Tibial artery (tissue), 4 donors: ENCODE measurements at regions not wholly inside any gene's neighbourhood (a gene's known extent, or its start where the extent isn't known, plus 50 kb on each side); places are given as distances from the start of the nearest gene placed in this dataset.

ENCODE experiments used
- DNase-seq, 2 donors: peaks; one replicate each; pipeline ENCODE4 v3.0.0-alpha.2; 2019
- H3K27ac ChIP-seq, 2 donors: fragments of 200-600 bp; sonication (generic) in 1 of 2; 1 replicate in 1 of 2; 2 replicates in 1 of 2; pipeline ENCODE4 v1.5.1; 2018 to 2019; ENCODE audit warnings: mild to moderate bottlenecking in 1 of 2
- H3K27me3 ChIP-seq, 2 donors: fragments of 200-600 bp; sonication (generic) in 1 of 2; one replicate each; pipeline versions ENCODE4 v1.5.1 to v1.6.0; 2016 to 2019
- H3K36me3 ChIP-seq, 3 donors: fragments of 200-600 bp; sonication (generic) in 2 of 3; one replicate each; pipeline ENCODE4 v1.5.1; 2016 to 2019; ENCODE audit warnings: mild to moderate bottlenecking in 2 of 3
- H3K4me1 ChIP-seq, 4 donors: fragments of 200-600 bp; sonication (generic) in 2 of 4; 1 replicate in 3 of 4; 2 replicates in 1 of 4; pipeline ENCODE4 v1.5.1; 2016 to 2019
- H3K4me3 ChIP-seq, 2 donors: fragments of 200-600 bp; sonication (generic) in 1 of 2; 1 replicate in 1 of 2; 2 replicates in 1 of 2; pipeline ENCODE4 v1.5.1; 2018 to 2019; ENCODE audit warnings: mild to moderate bottlenecking in 2 of 2
- H3K9me3 ChIP-seq, 3 donors: fragments of 200-600 bp; sonication (generic) in 1 of 3; one replicate each; pipeline ENCODE4 v1.5.1; 2016 to 2019
- CTCF ChIP-seq, 2 experiments: fragments of 200-600 bp in 1 of 2; fragments of 450-650 bp in 1 of 2; IDR thresholded peaks; one replicate each; pipeline ENCODE4 v1.5.1; 2017 to 2019; ENCODE audit warnings: antibody characterized with exemption in 2 of 2, mild to moderate bottlenecking in 1 of 2, moderate library complexity in 1 of 2
- intact Hi-C: fragments of 100-400 bp; cut with DNase I; formaldehyde crosslinking; loops from one replicate; pipeline ENCODE4 v1.15.0; 2023; ENCODE audit warnings: low total_unique reads

- Histone ChIP-seq H3K4me3 (no peak overlapping the region), H3K27ac (no peak overlapping the region), H3K27me3 (no peaks in the 10 kb centered on the region), H3K36me3 (no peaks in the 10 kb centered on the region), H3K4me1 (no peaks in the 10 kb centered on the region), H3K9me3 (no peaks in the 10 kb centered on the region)
- no peak for DNase-seq
- intact Hi-C loops, result no loop called here
- no peak for TF ChIP-seq CTCF (IDR thresholded peaks at IDR 0.05)
Observed at GRCh38 chr3:1848935-1849334, 249.7 kb upstream of the CNTN4 start.

GRCh38 chr3:1852950-1853349, 245.7 kb upstream of the CNTN4 start:
- no peaks in the 10 kb centered on the region for H3K36me3 ChIP-seq
- H3K4me1 ChIP-seq, result no peaks in the 10 kb centered on the region
- no peak overlapping the region for H3K4me3 ChIP-seq
- no peaks in the 10 kb centered on the region for H3K27me3 ChIP-seq
- DNase-seq, result no peak
- no peaks in the 10 kb centered on the region for H3K9me3 ChIP-seq
- intact Hi-C loops, result no loop called here
- no peak for TF ChIP-seq CTCF (IDR thresholded peaks at IDR 0.05)
- no peak overlapping the region for H3K27ac ChIP-seq

GRCh38 chr3:1855841-1856240, 242.8 kb upstream of the CNTN4 start:
- intact Hi-C loops, result no loop called here
- TF ChIP-seq CTCF (IDR thresholded peaks at IDR 0.05), result no peak
- H3K36me3 ChIP-seq, result no peaks in the 10 kb centered on the region
- no peak overlapping the region for H3K27ac ChIP-seq
- H3K4me1 ChIP-seq, result no peaks in the 10 kb centered on the region
- H3K9me3 ChIP-seq, result no peaks in the 10 kb centered on the region
- DNase-seq, result no peak
- no peaks in the 10 kb centered on the region for H3K27me3 ChIP-seq
- H3K4me3 ChIP-seq, result no peak overlapping the region

- Histone ChIP-seq H3K27me3 (no peaks in the 10 kb centered on the region), H3K9me3 (no peaks in the 10 kb centered on the region), H3K36me3 (no peaks in the 10 kb centered on the region), H3K27ac (no peak overlapping the region), H3K4me3 (no peak overlapping the region), H3K4me1 (no peaks in the 10 kb centered on the region)
- no peak for DNase-seq
- TF ChIP-seq CTCF (IDR thresholded peaks at IDR 0.05), result no peak
- intact Hi-C loops, result no loop called here
Observed at GRCh38 chr3:1870738-1871137, 227.9 kb upstream of the CNTN4 start.

GRCh38 chr3:1883534-1883933, 215.1 kb upstream of the CNTN4 start:
- DNase-seq, result no peak
- Histone ChIP-seq H3K9me3 (peaks cover 0 to 4% (median 1%) of the 10 kb centered on the region in 3 donors), H3K36me3 (no peaks in the 10 kb centered on the region), H3K4me3 (no peak overlapping the region), H3K4me1 (peaks cover 0 to 6% (median 3%) of the 10 kb centered on the region in 4 donors), H3K27me3 (no peaks in the 10 kb centered on the region), H3K27ac (no peak overlapping the region)
- TF ChIP-seq CTCF (IDR thresholded peaks at IDR 0.05), result no peak
- intact Hi-C loops, result no loop called here

GRCh38 chr3:1892459-1892858, 206.2 kb upstream of the CNTN4 start:
- no peak for TF ChIP-seq CTCF (IDR thresholded peaks at IDR 0.05)
- DNase-seq, result no peak
- intact Hi-C loops, result no loop called here
- H3K4me1 ChIP-seq, result no peaks in the 10 kb centered on the region
- no peak overlapping the region for H3K27ac ChIP-seq
- H3K27me3 ChIP-seq, result no peaks in the 10 kb centered on the region
- H3K36me3 ChIP-seq, result no peaks in the 10 kb centered on the region
- no peak overlapping the region for H3K4me3 ChIP-seq
- H3K9me3 ChIP-seq, result peaks cover 0 to 24% (median 19%) of the 10 kb centered on the region in 3 donors
